GM12878 (cell line): ENCODE measurements at regions not wholly inside any gene's neighbourhood (a gene's known extent, or its start where the extent isn't known, plus 50 kb on each side); places are given as distances from the start of the nearest gene placed in this dataset.

ENCODE experiments used
- CTCF ChIP-seq, 3 experiments: IDR thresholded peaks in 2 of 3; conservative IDR thresholded peaks in 1 of 3; 2 replicates each; pipeline ENCODE4 v1.5.1; 2011; ENCODE audit warnings: low read depth in 3 of 3, low read length in 3 of 3, mild to moderate bottlenecking in 3 of 3, control low read depth in 2 of 3, moderate library complexity in 2 of 3, inconsistent platforms in 1 of 3, mixed read lengths in 1 of 3; ENCODE audit not compliant: control insufficient read depth in 2 of 3, insufficient read depth in 1 of 3; ENCODE audit errors: extremely low read depth in 1 of 3
- MEF2A ChIP-seq: IDR thresholded peaks from 2 replicates; pipeline ENCODE4 v1.6.1; 2011; ENCODE audit warnings: low read depth, mild to moderate bottlenecking, low read length, moderate library complexity; ENCODE audit not compliant: insufficient read depth
- TF ChIP-seq, protein P1 (sequence below): fragments of 450-650 bp; formaldehyde crosslinking; IDR thresholded peaks from 2 replicates; pipeline ENCODE4 v1.5.0; 2022; ENCODE audit warnings: mild to moderate bottlenecking, missing genetic modification characterization

DNA sequence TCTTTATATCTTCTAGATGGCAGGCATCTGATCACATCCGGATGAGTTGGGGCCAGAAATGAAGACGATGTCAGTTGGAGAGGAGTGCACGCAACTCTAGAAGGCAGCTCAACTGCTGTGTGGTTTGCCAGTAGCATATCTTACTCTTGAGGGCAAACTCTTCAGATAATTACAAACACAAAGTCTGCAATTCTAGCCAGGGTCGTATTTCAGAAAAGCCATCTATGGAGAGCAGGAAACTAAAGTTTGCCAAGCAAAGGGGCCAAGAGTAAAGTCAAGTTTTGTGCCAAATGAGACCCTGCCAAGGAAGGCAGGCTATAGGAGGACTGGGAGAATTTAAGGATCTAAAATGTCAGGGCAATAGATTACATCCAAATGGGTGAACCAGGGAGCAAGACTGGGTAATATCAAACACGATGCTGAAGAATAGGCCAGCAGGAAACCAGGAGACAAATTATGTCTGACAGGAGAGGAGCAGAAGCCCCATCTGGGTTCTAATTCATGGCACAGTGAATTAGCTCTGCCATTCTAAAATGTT lies 312.5 kb upstream of the SEMA3C start:
- TF ChIP-seq, protein P1, sequence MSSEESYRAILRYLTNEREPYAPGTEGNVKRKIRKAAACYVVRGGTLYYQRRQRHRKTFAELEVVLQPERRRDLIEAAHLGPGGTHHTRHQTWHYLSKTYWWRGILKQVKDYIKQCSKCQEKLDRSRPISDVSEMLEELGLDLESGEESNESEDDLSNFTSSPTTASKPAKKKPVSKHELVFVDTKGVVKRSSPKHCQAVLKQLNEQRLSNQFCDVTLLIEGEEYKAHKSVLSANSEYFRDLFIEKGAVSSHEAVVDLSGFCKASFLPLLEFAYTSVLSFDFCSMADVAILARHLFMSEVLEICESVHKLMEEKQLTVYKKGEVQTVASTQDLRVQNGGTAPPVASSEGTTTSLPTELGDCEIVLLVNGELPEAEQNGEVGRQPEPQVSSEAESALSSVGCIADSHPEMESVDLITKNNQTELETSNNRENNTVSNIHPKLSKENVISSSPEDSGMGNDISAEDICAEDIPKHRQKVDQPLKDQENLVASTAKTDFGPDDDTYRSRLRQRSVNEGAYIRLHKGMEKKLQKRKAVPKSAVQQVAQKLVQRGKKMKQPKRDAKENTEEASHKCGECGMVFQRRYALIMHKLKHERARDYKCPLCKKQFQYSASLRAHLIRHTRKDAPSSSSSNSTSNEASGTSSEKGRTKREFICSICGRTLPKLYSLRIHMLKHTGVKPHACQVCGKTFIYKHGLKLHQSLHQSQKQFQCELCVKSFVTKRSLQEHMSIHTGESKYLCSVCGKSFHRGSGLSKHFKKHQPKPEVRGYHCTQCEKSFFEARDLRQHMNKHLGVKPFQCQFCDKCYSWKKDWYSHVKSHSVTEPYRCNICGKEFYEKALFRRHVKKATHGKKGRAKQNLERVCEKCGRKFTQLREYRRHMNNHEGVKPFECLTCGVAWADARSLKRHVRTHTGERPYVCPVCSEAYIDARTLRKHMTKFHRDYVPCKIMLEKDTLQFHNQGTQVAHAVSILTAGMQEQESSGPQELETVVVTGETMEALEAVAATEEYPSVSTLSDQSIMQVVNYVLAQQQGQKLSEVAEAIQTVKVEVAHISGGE (CRISPR knock-in tag), result no peak
- TF ChIP-seq CTCF (IDR thresholded peaks at IDR 0.05 in 2 of 3, conservative IDR thresholded peaks at IDR 0.05 in 1 of 3; ENCODE audit: control insufficient read depth in 2 of 3, extremely low read depth in 1 of 3, insufficient read depth in 1 of 3, low read depth in 3 of 3, low read length in 3 of 3), result no peak
- no peak for TF ChIP-seq MEF2A
